ENCODE measurements at regions not wholly inside any gene's neighbourhood (a gene's known extent, or its start where the extent isn't known, plus 50 kb on each side); places are given as distances from the start of the nearest gene placed in this dataset.
"Not testable (repeated sequence)": the region's sequence is repeated elsewhere in the genome, so short reads cannot be mapped to it uniquely, and the experiment has no call there.

- ATAC-seq: no peak
Measured at GRCh38 chr6:119493980-119494379, 144.4 kb upstream of the MAN1A1 start.

DNA sequence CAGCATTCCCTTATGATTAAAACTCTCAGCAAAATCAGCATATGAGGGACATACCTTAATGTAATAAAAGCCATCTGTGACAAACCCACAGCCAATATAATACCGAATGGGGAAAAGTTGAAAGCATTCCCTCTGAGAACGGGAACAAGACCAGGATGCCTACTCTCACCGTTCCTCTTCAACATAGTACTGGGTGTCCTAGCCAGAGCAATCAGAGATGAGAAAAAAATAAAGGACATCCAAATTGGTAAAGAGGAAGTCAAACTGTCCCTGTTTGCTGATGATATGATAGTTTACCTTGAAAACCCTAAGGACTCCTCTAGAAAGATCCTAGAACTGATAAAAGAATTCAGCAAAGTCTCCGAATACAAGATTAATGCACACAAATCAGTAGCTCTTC lies 141.6 kb upstream of the MAN1A1 start:
- intact Hi-C loops (cut with DNase I); H3K4me3 ChIP-seq; H3K4me1 ChIP-seq; H3K27me3 ChIP-seq; H3K36me3 ChIP-seq; ATAC-seq; H3K9me3 ChIP-seq; DNase-seq; H3K27ac ChIP-seq: not testable (repeated sequence)

More at GRCh38 chr6:119493980-119494379, 144.4 kb upstream of the MAN1A1 start:
- no peak overlapping the region for H3K27ac ChIP-seq
- no peak overlapping the region for H3K4me3 ChIP-seq
- H3K36me3 ChIP-seq: no peaks in the 10 kb centered on the region
- intact Hi-C loops (cut with DNase I): no loop called here
- H3K27me3 ChIP-seq: no peaks in the 10 kb centered on the region
- TF ChIP-seq, protein P1, sequence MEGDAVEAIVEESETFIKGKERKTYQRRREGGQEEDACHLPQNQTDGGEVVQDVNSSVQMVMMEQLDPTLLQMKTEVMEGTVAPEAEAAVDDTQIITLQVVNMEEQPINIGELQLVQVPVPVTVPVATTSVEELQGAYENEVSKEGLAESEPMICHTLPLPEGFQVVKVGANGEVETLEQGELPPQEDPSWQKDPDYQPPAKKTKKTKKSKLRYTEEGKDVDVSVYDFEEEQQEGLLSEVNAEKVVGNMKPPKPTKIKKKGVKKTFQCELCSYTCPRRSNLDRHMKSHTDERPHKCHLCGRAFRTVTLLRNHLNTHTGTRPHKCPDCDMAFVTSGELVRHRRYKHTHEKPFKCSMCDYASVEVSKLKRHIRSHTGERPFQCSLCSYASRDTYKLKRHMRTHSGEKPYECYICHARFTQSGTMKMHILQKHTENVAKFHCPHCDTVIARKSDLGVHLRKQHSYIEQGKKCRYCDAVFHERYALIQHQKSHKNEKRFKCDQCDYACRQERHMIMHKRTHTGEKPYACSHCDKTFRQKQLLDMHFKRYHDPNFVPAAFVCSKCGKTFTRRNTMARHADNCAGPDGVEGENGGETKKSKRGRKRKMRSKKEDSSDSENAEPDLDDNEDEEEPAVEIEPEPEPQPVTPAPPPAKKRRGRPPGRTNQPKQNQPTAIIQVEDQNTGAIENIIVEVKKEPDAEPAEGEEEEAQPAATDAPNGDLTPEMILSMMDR (IDR thresholded peaks at IDR 0.05): no peak
- H3K9me3 ChIP-seq: no peaks in the 10 kb centered on the region
- no peak for DNase-seq
- H3K4me1 ChIP-seq: no peaks in the 10 kb centered on the region

DNA sequence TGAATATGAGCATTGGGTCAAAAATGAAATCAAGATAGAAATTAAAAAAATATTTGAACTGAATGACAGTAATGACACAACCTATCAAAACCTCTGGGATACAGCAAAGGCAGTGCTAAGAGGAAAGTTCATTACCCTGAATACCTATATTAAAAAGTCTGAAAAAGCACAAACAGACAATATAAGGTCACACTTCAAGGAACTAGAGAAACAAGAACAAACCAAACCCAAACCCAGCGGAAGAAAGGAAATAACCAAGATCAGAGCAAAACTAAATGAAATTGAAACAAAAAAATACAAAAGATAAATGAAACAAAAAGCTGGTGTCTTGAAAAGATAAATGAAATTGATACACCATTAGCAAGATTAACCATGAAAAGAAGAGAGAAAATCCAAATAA lies 140.5 kb upstream of the MAN1A1 start:
- intact Hi-C loops (cut with DNase I); H3K36me3 ChIP-seq; H3K4me3 ChIP-seq: not testable (repeated sequence)

GRCh38 chr6:119484598-119484997 lies 135.0 kb upstream of the MAN1A1 start:
- H3K36me3 ChIP-seq: no peaks in the 10 kb centered on the region
- no peaks in the 10 kb centered on the region for H3K27me3 ChIP-seq
- H3K4me3 ChIP-seq: no peak overlapping the region
- no peak overlapping the region for H3K27ac ChIP-seq
- no peak for DNase-seq
- no peak for ATAC-seq
- no peaks in the 10 kb centered on the region for H3K9me3 ChIP-seq
- TF ChIP-seq, protein P1 (IDR thresholded peaks at IDR 0.05): no peak
- H3K4me1 ChIP-seq: no peaks in the 10 kb centered on the region
- intact Hi-C loops (cut with DNase I): no loop called here

More for the DNA sequence above, 140.5 kb upstream of the MAN1A1 start:
- ATAC-seq, DNase-seq, H3K27me3 ChIP-seq, H3K4me1 ChIP-seq, H3K27ac ChIP-seq, H3K9me3 ChIP-seq: not testable (repeated sequence)

DNA sequence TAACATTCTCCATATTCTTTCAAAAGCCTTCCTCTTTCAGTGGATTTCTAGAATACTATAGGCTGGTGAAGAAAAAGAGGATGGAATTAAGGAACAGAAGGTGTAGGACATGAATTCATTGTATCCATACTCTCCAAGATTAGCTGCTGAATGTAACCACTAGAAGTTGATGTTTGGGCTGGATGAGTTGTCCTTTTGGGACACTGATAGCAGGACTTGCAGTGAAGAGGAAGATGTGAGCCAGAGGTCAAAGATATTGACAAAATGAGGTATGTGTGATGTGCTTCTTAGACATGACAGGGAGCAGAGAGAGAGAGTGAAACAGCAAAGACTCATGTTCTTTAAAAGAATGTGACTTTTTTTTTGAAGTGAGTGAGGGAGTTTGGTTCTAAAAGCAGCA lies 134.3 kb upstream of the MAN1A1 start:
- no peak for ATAC-seq
- Histone ChIP-seq H3K36me3 (no peaks in the 10 kb centered on the region), H3K9me3 (no peaks in the 10 kb centered on the region), H3K4me1 (no peaks in the 10 kb centered on the region), H3K27me3 (no peaks in the 10 kb centered on the region), H3K4me3 (no peak overlapping the region), H3K27ac (no peak overlapping the region)
- DNase-seq: no peak
- intact Hi-C loops (cut with DNase I): no loop called here
- TF ChIP-seq, protein P1 (IDR thresholded peaks at IDR 0.05): no peak

- Histone ChIP-seq H3K9me3 (no peaks in the 10 kb centered on the region), H3K27ac (no peak overlapping the region), H3K4me3 (no peak overlapping the region), H3K4me1 (no peaks in the 10 kb centered on the region), H3K27me3 (no peaks in the 10 kb centered on the region), H3K36me3 (no peaks in the 10 kb centered on the region)
- DNase-seq (no peak), ATAC-seq (no peak)
- intact Hi-C loops (cut with DNase I): no loop called here
- TF ChIP-seq, protein P1 (IDR thresholded peaks at IDR 0.05): no peak
Measured at GRCh38 chr6:119482850-119483285, 133.3 kb upstream of the MAN1A1 start.

DNA sequence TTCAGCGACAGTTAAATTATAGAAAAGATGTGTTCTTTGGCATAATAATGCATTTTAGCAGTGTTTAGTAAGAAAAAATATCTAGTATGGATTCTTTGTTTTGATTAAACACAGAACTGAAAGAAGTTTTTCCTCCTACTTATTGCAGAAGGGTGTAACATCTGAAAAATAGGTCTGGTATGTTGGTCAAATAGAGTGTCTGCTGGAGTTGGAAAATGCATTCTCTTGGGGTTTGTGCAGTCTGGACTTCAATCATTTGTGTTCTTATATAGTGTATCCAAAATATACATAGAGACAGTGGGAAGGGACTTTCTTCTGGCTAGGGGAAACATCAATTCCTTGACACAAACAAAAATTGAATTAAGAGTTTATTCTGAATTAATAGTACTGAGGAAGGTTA lies 132.4 kb upstream of the MAN1A1 start:
- TF ChIP-seq, protein P1 (IDR thresholded peaks at IDR 0.05): no peak
- no peak overlapping the region for H3K27ac ChIP-seq
- no peaks in the 10 kb centered on the region for H3K9me3 ChIP-seq
- H3K27me3 ChIP-seq: no peaks in the 10 kb centered on the region
- intact Hi-C loops (cut with DNase I): no loop called here
- DNase-seq: no peak
- peaks cover under 1% of the 10 kb centered on the region for H3K4me1 ChIP-seq
- no peaks in the 10 kb centered on the region for H3K36me3 ChIP-seq
- ATAC-seq: no peak
- H3K4me3 ChIP-seq: no peak overlapping the region

Data from upper lobe of right lung (tissue), 1 donor.